T-cell (primary cell): ENCODE measurements at regions not wholly inside any gene's neighbourhood (a gene's known extent, or its start where the extent isn't known, plus 50 kb on each side); places are given as distances from the start of the nearest gene placed in this dataset.

ENCODE experiments used
- ATAC-seq, 4 experiments: fragments of 200-7000 bp in 3 of 4; fragments of 150-1000 bp in 1 of 4; cut with Tn5 transposase; replicated peaks in 1 of 4; 1 replicate in 3 of 4; 2 replicates in 1 of 4; pipeline ENCODE4 v1.10.0; 2021; ENCODE audit warnings: moderate library complexity in 3 of 4, mild to moderate bottlenecking in 2 of 4, moderate number of reproducible peaks in 1 of 4
- CTCF ChIA-PET, 2 donors: fragments of 300-600 bp; sonication (Branson Sonifier 250); formaldehyde crosslinking; loops; one replicate each; lab custom pipeline; 2022; ENCODE audit warnings: antibody characterized with exemption in 2 of 2; lab: Charles Lee
- POLR2A ChIA-PET, 2 donors: fragments of 300-600 bp; sonication (Branson Sonifier 250); formaldehyde crosslinking; loops; one replicate each; lab custom pipeline; 2022; ENCODE audit warnings: antibody characterized with exemption in 2 of 2; lab: Charles Lee
- DNase-seq, 35 experiments: peaks; one replicate each; pipeline versions ENCODE4 v3.0.0 to v3.0.0-alpha.2; 2013 to 2023
- H3K27ac ChIP-seq: one replicate; pipeline ENCODE4 v1.5.1; 2013; ENCODE audit warnings: low read length
- H3K27me3 ChIP-seq, 2 experiments: replicated peaks in 1 of 2; 1 replicate in 1 of 2; 2 replicates in 1 of 2; pipeline versions ENCODE4 v1.6.1 to v1.7.0; 2013; ENCODE audit warnings: low read length in 1 of 2, mixed read lengths in 1 of 2; ENCODE audit not compliant: control insufficient read depth in 2 of 2, insufficient read depth in 2 of 2; ENCODE audit errors: extremely low read depth in 1 of 2
- H3K36me3 ChIP-seq, 2 donors: 1 replicate in 1 of 2; 2 replicates in 1 of 2; pipeline versions ENCODE4 v1.6.1 to v1.7.0; 2013; ENCODE audit warnings: low read length in 1 of 2; ENCODE audit not compliant: control insufficient read depth in 2 of 2, insufficient read depth in 1 of 2; ENCODE audit errors: extremely low read depth in 1 of 2
- H3K4me1 ChIP-seq, 2 experiments: 1 replicate in 1 of 2; 2 replicates in 1 of 2; pipeline versions ENCODE4 v1.6.1 to v1.7.0; 2013; ENCODE audit warnings: low read length in 2 of 2, mixed read lengths in 1 of 2; ENCODE audit not compliant: insufficient read depth in 2 of 2, control insufficient read depth in 1 of 2; ENCODE audit errors: extremely low read depth in 1 of 2
- H3K4me3 ChIP-seq, 2 donors: 1 replicate in 1 of 2; 2 replicates in 1 of 2; pipeline versions ENCODE4 v1.5.1 to v1.7.0; 2013; ENCODE audit warnings: mild to moderate bottlenecking in 2 of 2, low read length in 1 of 2, moderate library complexity in 1 of 2; ENCODE audit not compliant: control insufficient read depth in 1 of 2; ENCODE audit errors: extremely low read depth in 1 of 2
- H3K9me3 ChIP-seq: 2 replicates; pipeline ENCODE4 v1.7.0; 2013
- H3K27ac Mint-ChIP-seq, 2 donors: one replicate each; pipeline ENCODE4 v1.8.0; 2020 to 2021; ENCODE audit warnings: mild to moderate bottlenecking in 2 of 2, mixed read lengths in 2 of 2
- H3K27me3 Mint-ChIP-seq, 2 donors: one replicate each; pipeline ENCODE4 v1.8.0; 2021 to 2022; ENCODE audit warnings: mixed read lengths in 2 of 2
- H3K36me3 Mint-ChIP-seq: one replicate; pipeline ENCODE4 v1.8.0; 2021; ENCODE audit warnings: mixed read lengths
- H3K4me1 Mint-ChIP-seq, 3 donors: one replicate each; pipeline ENCODE4 v1.8.0; 2020 to 2022; ENCODE audit warnings: mixed read lengths in 3 of 3, mild to moderate bottlenecking in 1 of 3
- H3K4me3 Mint-ChIP-seq, 3 donors: one replicate each; pipeline ENCODE4 v1.8.0; 2020 to 2022; ENCODE audit warnings: mild to moderate bottlenecking in 3 of 3, mixed read lengths in 3 of 3, moderate library complexity in 3 of 3
- H3K9me3 Mint-ChIP-seq, 3 donors: one replicate each; pipeline ENCODE4 v1.8.0; 2020 to 2022; ENCODE audit warnings: mixed read lengths in 3 of 3
- WGBS: methylation state at CpG from one replicate; pipeline ENCODE4 v1.1.5; 2013; ENCODE audit warnings: missing lambda C conversion rate; ENCODE audit not compliant: insufficient coverage; 5-methylcytosine and 5-hydroxymethylcytosine counted together

DNA sequence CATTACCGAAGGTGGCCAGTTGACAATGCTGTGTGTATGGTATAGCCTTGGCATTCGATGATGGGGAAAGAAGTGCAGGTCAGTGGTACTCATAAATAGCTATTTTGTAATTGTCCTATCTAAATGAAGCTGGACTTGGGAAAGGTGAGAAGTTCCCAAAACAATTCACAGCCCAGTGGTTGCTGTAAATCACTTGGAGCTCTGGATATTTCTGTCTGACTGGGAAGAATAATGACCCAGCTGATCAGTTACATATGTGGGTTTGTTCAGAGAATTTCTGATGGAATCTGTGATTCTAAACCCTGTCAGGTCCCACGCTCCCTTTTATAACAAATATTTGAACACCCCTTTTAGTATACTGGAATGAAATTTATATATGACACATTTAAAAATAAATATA, 133.9 kb upstream of the PFN2 start:
- ATAC-seq (no peak), DNase-seq (no peak)
- no peaks in the 10 kb centered on the region for H3K27me3 ChIP-seq
- H3K9me3 ChIP-seq: no peaks in the 10 kb centered on the region
- no peaks in the 10 kb centered on the region for H3K36me3 ChIP-seq
- H3K36me3 Mint-ChIP-seq: no peaks in the 10 kb centered on the region
- H3K27ac ChIP-seq: no peak overlapping the region
- POLR2A ChIA-PET: no interaction called here
- H3K27me3 Mint-ChIP-seq: peaks cover 4 to 13% of the 10 kb centered on the region in 2 donors
- CTCF ChIA-PET: no interaction called here
- 100% methylated on average over 1 of the region's 3 CpGs for WGBS
- H3K9me3 Mint-ChIP-seq: peaks cover 0 to 5% (median 0%) of the 10 kb centered on the region in 3 donors
- no peak overlapping the region for H3K27ac Mint-ChIP-seq
- H3K4me1 Mint-ChIP-seq: peaks cover 4 to 11% (median 8%) of the 10 kb centered on the region in 3 donors
- H3K4me1 ChIP-seq: peaks cover 0 to 4% of the 10 kb centered on the region in 2 experiments
- no peak overlapping the region for H3K4me3 ChIP-seq
- H3K4me3 Mint-ChIP-seq: no peak overlapping the region

DNA sequence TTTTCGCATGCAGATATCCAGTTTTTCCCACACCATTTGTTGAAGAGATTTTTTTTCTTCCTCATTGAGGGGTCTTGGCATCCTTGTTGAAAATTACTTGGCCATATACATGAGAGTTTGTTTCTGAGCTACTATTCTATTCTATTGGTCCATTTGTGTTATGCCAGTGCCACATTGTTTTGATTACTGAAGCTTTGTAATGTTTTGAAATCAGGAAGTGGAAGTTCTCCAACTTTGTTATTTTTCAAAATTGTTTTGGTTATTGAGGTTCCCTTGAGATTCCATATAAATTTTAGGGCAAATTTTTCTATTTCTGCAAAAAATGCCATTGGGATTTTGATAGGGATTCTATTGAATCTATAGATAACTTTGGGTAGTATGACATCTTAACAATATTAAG, 130.3 kb upstream of the PFN2 start:
- Histone ChIP-seq H3K4me3 (no peak overlapping the region), H3K4me1 (peaks cover 0 to 4% of the 10 kb centered on the region in 2 experiments), H3K27ac (no peak overlapping the region), H3K9me3 (no peaks in the 10 kb centered on the region), H3K27me3 (no peaks in the 10 kb centered on the region), H3K36me3 (no peaks in the 10 kb centered on the region)
- ATAC-seq (no peak), DNase-seq (no peak)
- Mint-ChIP-seq H3K36me3 (no peaks in the 10 kb centered on the region), H3K9me3 (peaks cover 0 to 5% (median 0%) of the 10 kb centered on the region in 3 donors), H3K27me3 (peaks cover 4 to 11% of the 10 kb centered on the region in 2 donors), H3K4me3 (no peak overlapping the region), H3K4me1 (peaks cover 4 to 11% (median 8%) of the 10 kb centered on the region in 3 donors), H3K27ac (no peak overlapping the region)
- POLR2A ChIA-PET: no interaction called here
- CTCF ChIA-PET: interaction anchor here in 1 of 2 donors (0.5 kb wide), 1 partner anchor 1244 kb away, joined by 3 read pairs; no protein-coding TSS in a partner anchor
- WGBS: no CpG with 5 or more reads among the region's 1 CpG

DNA sequence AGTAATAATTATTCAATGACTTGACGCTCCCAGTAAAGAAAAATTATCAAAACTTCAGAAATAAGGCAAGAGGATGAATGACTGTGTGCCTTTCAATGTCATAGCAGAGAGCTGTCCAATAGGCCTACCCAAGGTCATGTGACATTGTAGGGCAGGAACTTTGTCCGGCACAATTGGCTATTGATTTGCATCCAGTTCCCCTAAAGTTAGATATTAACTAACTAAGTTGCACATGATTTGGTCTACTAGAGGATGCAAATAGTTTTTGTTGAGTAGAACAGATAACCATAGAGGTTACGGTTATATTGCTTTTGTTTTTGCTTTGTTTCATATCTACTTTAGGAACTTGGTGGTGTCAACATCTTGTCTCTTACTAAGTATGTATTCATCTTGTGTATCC, 127.9 kb upstream of the PFN2 start:
- POLR2A ChIA-PET: no interaction called here
- H3K4me1 Mint-ChIP-seq: peaks cover 4 to 9% (median 8%) of the 10 kb centered on the region in 3 donors
- H3K27ac ChIP-seq: no peak overlapping the region
- CTCF ChIA-PET: no interaction called here
- no peaks in the 10 kb centered on the region for H3K36me3 ChIP-seq
- no peaks in the 10 kb centered on the region for H3K9me3 ChIP-seq
- no peak for DNase-seq
- WGBS: no CpG with 5 or more reads among the region's 3 CpGs
- H3K36me3 Mint-ChIP-seq: no peaks in the 10 kb centered on the region
- H3K4me3 ChIP-seq: no peak overlapping the region
- H3K4me1 ChIP-seq: peaks cover 0 to 4% of the 10 kb centered on the region in 2 experiments
- peaks cover 2 to 14% of the 10 kb centered on the region in 2 donors for H3K27me3 Mint-ChIP-seq
- H3K27me3 ChIP-seq: no peaks in the 10 kb centered on the region
- no peak overlapping the region for H3K27ac Mint-ChIP-seq
- peaks cover 0 to 5% (median 0%) of the 10 kb centered on the region in 3 donors for H3K9me3 Mint-ChIP-seq
- ATAC-seq: no peak
- no peak overlapping the region for H3K4me3 Mint-ChIP-seq

DNA sequence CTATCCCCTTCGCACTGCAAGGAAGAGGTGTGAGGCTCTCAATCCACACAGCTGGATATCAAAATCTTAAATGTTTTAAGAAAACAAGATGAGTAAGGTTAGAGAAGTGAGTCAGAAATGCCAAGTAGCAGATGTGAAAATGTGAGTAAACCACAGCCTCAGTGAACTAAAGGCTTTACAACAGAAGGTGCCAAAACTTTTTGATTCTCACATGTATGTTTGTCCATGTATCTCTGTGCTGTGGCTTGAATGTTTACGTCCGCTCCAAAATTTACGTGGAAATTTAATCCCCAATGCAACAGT, 126.8 kb upstream of the PFN2 start:
- CTCF ChIA-PET: no interaction called here
- ATAC-seq: no peak

DNA sequence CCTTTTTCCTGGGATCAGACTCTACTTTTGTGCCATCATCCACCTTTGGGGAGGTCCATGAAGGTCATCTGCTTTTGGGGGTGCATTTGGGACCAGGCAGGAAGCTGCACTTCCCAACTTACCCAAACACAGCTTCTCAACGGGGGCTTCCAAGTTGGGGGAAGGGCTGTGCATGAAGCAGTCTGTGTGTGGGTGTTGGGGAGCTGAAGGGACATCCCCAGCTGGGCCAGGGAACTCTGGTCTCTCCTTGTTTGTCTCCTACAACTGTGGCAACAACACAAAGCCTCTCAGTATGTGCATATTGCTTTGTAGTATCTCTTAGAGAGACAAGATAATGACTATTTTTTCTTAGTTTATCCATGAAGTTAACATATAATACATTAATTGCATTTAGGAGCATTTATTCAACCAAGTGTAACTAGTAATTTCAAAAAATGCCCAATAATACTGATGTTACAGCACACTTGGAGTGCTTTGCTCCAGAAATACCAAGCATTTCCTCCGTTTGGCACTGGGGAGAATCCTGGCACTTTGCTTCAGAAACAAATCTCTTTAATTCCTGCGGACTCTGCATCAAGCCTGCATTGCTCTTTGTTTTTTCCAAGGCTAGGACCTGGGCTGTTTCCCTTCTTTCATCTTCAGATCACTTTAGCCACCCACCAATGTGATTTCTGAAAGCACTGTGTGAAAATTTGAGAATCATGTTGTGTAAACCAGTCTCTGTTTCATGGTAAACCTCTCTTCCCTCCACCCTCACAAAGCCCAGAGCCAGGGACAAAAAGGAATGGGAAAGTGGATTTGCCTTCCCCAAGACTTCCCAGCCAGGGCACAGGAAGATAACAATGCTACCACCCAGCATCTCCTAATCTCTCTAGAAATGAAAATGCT, 126.2 kb upstream of the PFN2 start:
- no peak overlapping the region for H3K27ac Mint-ChIP-seq
- no peaks in the 10 kb centered on the region for H3K36me3 ChIP-seq
- ChIA-PET POLR2A (no interaction called here), CTCF (interaction anchor here in 1 of 2 donors (0.7 kb wide), 1 partner anchor 10 kb away, joined by 4 read pairs; no protein-coding TSS in a partner anchor)
- WGBS: 57% methylated on average over 1 of the region's 3 CpGs
- no peak overlapping the region for H3K4me3 Mint-ChIP-seq
- DNase-seq (no peak), ATAC-seq (no peak)
- H3K9me3 ChIP-seq: no peaks in the 10 kb centered on the region
- no peak overlapping the region for H3K4me3 ChIP-seq
- no peak overlapping the region for H3K27ac ChIP-seq
- H3K27me3 ChIP-seq: peaks cover 0 to 4% of the 10 kb centered on the region in 2 experiments
- peaks cover 0 to 5% (median 0%) of the 10 kb centered on the region in 3 donors for H3K9me3 Mint-ChIP-seq
- H3K4me1 ChIP-seq: no peaks in the 10 kb centered on the region
- H3K36me3 Mint-ChIP-seq: no peaks in the 10 kb centered on the region
- no peaks in the 10 kb centered on the region for H3K4me1 Mint-ChIP-seq
- peaks cover 5 to 19% of the 10 kb centered on the region in 2 donors for H3K27me3 Mint-ChIP-seq

More for the DNA sequence above, 126.8 kb upstream of the PFN2 start:
- no peak overlapping the region for H3K27ac Mint-ChIP-seq
- Histone ChIP-seq H3K9me3 (no peaks in the 10 kb centered on the region), H3K36me3 (no peaks in the 10 kb centered on the region), H3K4me3 (no peak overlapping the region), H3K27ac (no peak overlapping the region), H3K4me1 (no peaks in the 10 kb centered on the region), H3K27me3 (peaks cover 0 to 4% of the 10 kb centered on the region in 2 experiments)
- peaks cover 0 to 5% (median 0%) of the 10 kb centered on the region in 3 donors for H3K9me3 Mint-ChIP-seq
- POLR2A ChIA-PET: no interaction called here
- H3K4me3 Mint-ChIP-seq: no peak overlapping the region
- no CpG with 5 or more reads among the region's 4 CpGs for WGBS
- DNase-seq: no peak
- H3K36me3 Mint-ChIP-seq: no peaks in the 10 kb centered on the region
- peaks cover 0 to 2% (median 0%) of the 10 kb centered on the region in 3 donors for H3K4me1 Mint-ChIP-seq
- H3K27me3 Mint-ChIP-seq: peaks cover 5 to 19% of the 10 kb centered on the region in 2 donors

DNA sequence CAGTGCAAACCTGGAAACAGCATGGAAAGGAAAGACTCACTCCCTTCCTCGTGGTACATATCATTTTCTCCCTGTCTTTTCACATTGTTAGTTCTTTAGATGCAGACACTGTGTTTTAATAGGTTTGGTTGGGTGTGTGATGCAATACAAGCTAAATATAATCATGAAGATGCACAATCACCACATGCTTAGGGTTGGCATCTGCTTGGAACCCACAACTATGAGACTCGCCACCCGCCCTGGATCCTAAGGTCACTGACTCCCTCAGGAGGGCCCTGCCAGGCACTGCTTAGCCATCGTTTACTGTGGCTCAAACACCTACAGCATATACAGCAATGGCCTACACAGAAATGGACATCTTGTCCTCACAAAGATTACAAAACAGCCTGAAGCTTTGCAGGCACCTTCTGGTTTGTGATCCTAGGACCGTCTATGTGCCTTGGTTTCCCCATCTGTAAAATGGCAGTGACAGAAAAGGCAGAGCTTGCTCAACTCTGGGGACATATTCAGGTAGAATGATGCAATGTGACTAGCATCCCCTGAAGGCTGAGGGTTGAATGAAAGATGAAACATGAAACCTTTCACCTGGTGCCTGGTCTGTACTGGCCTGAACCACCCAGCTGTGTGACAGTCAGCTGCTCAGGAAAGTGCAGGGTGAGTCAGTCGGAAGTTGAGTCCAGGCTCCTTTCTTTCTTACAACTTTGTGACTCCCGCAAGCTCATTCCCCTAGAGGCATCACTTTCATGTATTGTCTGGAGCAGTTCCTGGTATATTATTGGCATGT, 123.6 kb upstream of the PFN2 start:
- no peaks in the 10 kb centered on the region for H3K9me3 Mint-ChIP-seq
- peaks cover 9 to 21% of the 10 kb centered on the region in 2 donors for H3K27me3 Mint-ChIP-seq
- Histone ChIP-seq H3K27me3 (peaks cover 0 to 6% of the 10 kb centered on the region in 2 experiments), H3K27ac (no peak overlapping the region), H3K4me1 (no peaks in the 10 kb centered on the region), H3K36me3 (no peaks in the 10 kb centered on the region), H3K4me3 (no peak overlapping the region), H3K9me3 (no peaks in the 10 kb centered on the region)
- H3K36me3 Mint-ChIP-seq: no peaks in the 10 kb centered on the region
- ChIA-PET POLR2A (no interaction called here), CTCF (no interaction called here)
- no peak overlapping the region for H3K27ac Mint-ChIP-seq
- DNase-seq (no peak), ATAC-seq (no peak)
- no peaks in the 10 kb centered on the region for H3K4me1 Mint-ChIP-seq
- WGBS: 86% methylated on average over 4 of the region's 7 CpGs
- H3K4me3 Mint-ChIP-seq: no peak overlapping the region
